Fibroblast of lung (primary cell): ENCODE measurements at regions not wholly inside any gene's neighbourhood (a gene's known extent, or its start where the extent isn't known, plus 50 kb on each side); places are given as distances from the start of the nearest gene placed in this dataset.
A peak's percentile ranks its signal among the peaks of the same experiment; 100 is the strongest.

ENCODE experiments used
- DNase-seq, 2 donors: peaks; one replicate each; pipeline versions ENCODE4 v3.0.0 to v3.0.0-alpha.2; 2010; ENCODE audit warnings: low read depth in 2 of 2
- H2AFZ ChIP-seq: 2 replicates; pipeline ENCODE4 v1.5.1; 2012; ENCODE audit warnings: low read length, control low read depth, inconsistent platforms
- H3K27ac ChIP-seq: 2 replicates; pipeline ENCODE4 v1.5.1; 2011; ENCODE audit warnings: low read length, control low read depth; ENCODE audit not compliant: insufficient read depth
- H3K27me3 ChIP-seq: 2 replicates; pipeline ENCODE4 v1.5.1; 2011; ENCODE audit warnings: mild to moderate bottlenecking, low read length; ENCODE audit not compliant: control insufficient read depth, insufficient read depth
- H3K36me3 ChIP-seq: 2 replicates; pipeline ENCODE4 v1.5.1; 2011; ENCODE audit warnings: low read length; ENCODE audit not compliant: control insufficient read depth, insufficient read depth
- H3K4me1 ChIP-seq: 2 replicates; pipeline ENCODE4 v1.5.1; 2011; ENCODE audit warnings: low read length; ENCODE audit not compliant: control insufficient read depth, insufficient read depth; ENCODE audit errors: extremely low read depth
- H3K4me2 ChIP-seq: 2 replicates; pipeline ENCODE4 v1.5.1; 2011; ENCODE audit warnings: low read length, control low read depth; ENCODE audit not compliant: insufficient read depth; ENCODE audit errors: extremely low read depth
- H3K4me3 ChIP-seq, 4 experiments: fragments of 200-600 bp in 1 of 4; sonication (generic) in 1 of 4; replicated peaks in 1 of 4; 2 replicates each; pipeline ENCODE4 v1.5.1; 2011 to 2016; ENCODE audit warnings: low read length in 4 of 4, low read depth in 3 of 4, mild to moderate bottlenecking in 3 of 4, control low read depth in 2 of 4, inconsistent platforms in 1 of 4, mixed read lengths in 1 of 4; ENCODE audit not compliant: insufficient read depth in 1 of 4; ENCODE audit errors: control extremely low read depth in 1 of 4
- H3K79me2 ChIP-seq: 2 replicates; pipeline ENCODE4 v1.5.1; 2012; ENCODE audit warnings: mild to moderate bottlenecking, low read length, inconsistent platforms; ENCODE audit not compliant: control insufficient read depth, insufficient read depth
- H3K9ac ChIP-seq: 2 replicates; pipeline ENCODE4 v1.5.1; 2011; ENCODE audit warnings: mild to moderate bottlenecking, low read length, control low read depth; ENCODE audit not compliant: insufficient read depth
- H3K9me3 ChIP-seq: 2 replicates; pipeline ENCODE4 v1.5.1; 2012; ENCODE audit warnings: low read depth, low read length; ENCODE audit not compliant: control insufficient read depth, insufficient read depth
- H4K20me1 ChIP-seq: 2 replicates; pipeline ENCODE4 v1.5.1; 2011; ENCODE audit warnings: low read length; ENCODE audit not compliant: control insufficient read depth, insufficient read depth; ENCODE audit errors: extremely low read depth
- EZH2 ChIP-seq: IDR thresholded peaks from 2 replicates; pipeline ENCODE4 v1.5.1; 2012; ENCODE audit warnings: low read length, control low read depth, mild to moderate bottlenecking; ENCODE audit errors: missing control alignments
- TF ChIP-seq, protein P1 (sequence below), 2 donors: IDR thresholded peaks in 1 of 2; conservative IDR thresholded peaks in 1 of 2; 1 replicate in 1 of 2; 2 replicates in 1 of 2; pipeline ENCODE4 v1.5.1; 2011 to 2012; ENCODE audit warnings: low read length in 2 of 2, control low read depth in 1 of 2, inconsistent platforms in 1 of 2, low read depth in 1 of 2, mild to moderate bottlenecking in 1 of 2

- H3K79me2 ChIP-seq = no peaks in the 10 kb centered on the region
These were observed 164.5 kb downstream of the PSMG1 start for GRCh38 chr21:39018730-39019129.

GRCh38 chr21:39016740-39017315 lies 166.4 kb downstream of the PSMG1 start:
- no peak overlapping the region for H3K27ac ChIP-seq
- DNase-seq = no peak
- H4K20me1 ChIP-seq = no peaks in the 10 kb centered on the region
- no peak overlapping the region for H3K4me3 ChIP-seq
- no peak overlapping the region for H2AFZ ChIP-seq
- H3K4me2 ChIP-seq = no peak overlapping the region
- H3K9me3 ChIP-seq = no peaks in the 10 kb centered on the region
- peaks cover 28% of the 10 kb centered on the region for H3K4me1 ChIP-seq
- no peaks in the 10 kb centered on the region for H3K36me3 ChIP-seq
- TF ChIP-seq, protein P1, sequence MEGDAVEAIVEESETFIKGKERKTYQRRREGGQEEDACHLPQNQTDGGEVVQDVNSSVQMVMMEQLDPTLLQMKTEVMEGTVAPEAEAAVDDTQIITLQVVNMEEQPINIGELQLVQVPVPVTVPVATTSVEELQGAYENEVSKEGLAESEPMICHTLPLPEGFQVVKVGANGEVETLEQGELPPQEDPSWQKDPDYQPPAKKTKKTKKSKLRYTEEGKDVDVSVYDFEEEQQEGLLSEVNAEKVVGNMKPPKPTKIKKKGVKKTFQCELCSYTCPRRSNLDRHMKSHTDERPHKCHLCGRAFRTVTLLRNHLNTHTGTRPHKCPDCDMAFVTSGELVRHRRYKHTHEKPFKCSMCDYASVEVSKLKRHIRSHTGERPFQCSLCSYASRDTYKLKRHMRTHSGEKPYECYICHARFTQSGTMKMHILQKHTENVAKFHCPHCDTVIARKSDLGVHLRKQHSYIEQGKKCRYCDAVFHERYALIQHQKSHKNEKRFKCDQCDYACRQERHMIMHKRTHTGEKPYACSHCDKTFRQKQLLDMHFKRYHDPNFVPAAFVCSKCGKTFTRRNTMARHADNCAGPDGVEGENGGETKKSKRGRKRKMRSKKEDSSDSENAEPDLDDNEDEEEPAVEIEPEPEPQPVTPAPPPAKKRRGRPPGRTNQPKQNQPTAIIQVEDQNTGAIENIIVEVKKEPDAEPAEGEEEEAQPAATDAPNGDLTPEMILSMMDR (conservative IDR thresholded peaks at IDR 0.05 in 1 of 2, IDR thresholded peaks at IDR 0.05 in 1 of 2; ENCODE audit: low read depth in 1 of 2, low read length in 2 of 2) = no peak
- TF ChIP-seq EZH2 = no peak
- no peaks in the 10 kb centered on the region for H3K79me2 ChIP-seq
- no peaks in the 10 kb centered on the region for H3K27me3 ChIP-seq
- no peak overlapping the region for H3K9ac ChIP-seq

More at GRCh38 chr21:39018730-39019129, 164.5 kb downstream of the PSMG1 start:
- H3K4me3 ChIP-seq = no peak overlapping the region
- H2AFZ ChIP-seq = no peak overlapping the region
- H3K4me2 ChIP-seq = no peak overlapping the region
- TF ChIP-seq EZH2 = no peak
- TF ChIP-seq, protein P1 (conservative IDR thresholded peaks at IDR 0.05 in 1 of 2, IDR thresholded peaks at IDR 0.05 in 1 of 2; ENCODE audit: low read depth in 1 of 2, low read length in 2 of 2) = no peak
- H3K9ac ChIP-seq = no peak overlapping the region
- DNase-seq = no peak
- H3K36me3 ChIP-seq = no peaks in the 10 kb centered on the region
- H3K4me1 ChIP-seq = peaks cover 46% of the 10 kb centered on the region
- H3K9me3 ChIP-seq = no peaks in the 10 kb centered on the region
- no peak overlapping the region for H3K27ac ChIP-seq
- no peaks in the 10 kb centered on the region for H4K20me1 ChIP-seq
- no peaks in the 10 kb centered on the region for H3K27me3 ChIP-seq

- peaks cover 19% of the 10 kb centered on the region for H3K4me1 ChIP-seq
- H3K9ac ChIP-seq = no peak overlapping the region
- no peaks in the 10 kb centered on the region for H3K79me2 ChIP-seq
- no peak overlapping the region for H3K4me3 ChIP-seq
- H2AFZ ChIP-seq = no peak overlapping the region
- peak overlapping the region; percentile 77 for H3K4me2 ChIP-seq
- H3K36me3 ChIP-seq = no peaks in the 10 kb centered on the region
- H4K20me1 ChIP-seq = no peaks in the 10 kb centered on the region
- TF ChIP-seq, protein P1 (conservative IDR thresholded peaks at IDR 0.05 in 1 of 2, IDR thresholded peaks at IDR 0.05 in 1 of 2; ENCODE audit: low read depth in 1 of 2, low read length in 2 of 2) = no peak
- TF ChIP-seq EZH2 = no peak
- DNase-seq = peak; percentile 98 to 99
- peak overlapping the region; percentile 88 for H3K27ac ChIP-seq
- H3K27me3 ChIP-seq = no peaks in the 10 kb centered on the region
- no peaks in the 10 kb centered on the region for H3K9me3 ChIP-seq
These were observed 168.5 kb downstream of the PSMG1 start for GRCh38 chr21:39014747-39015146.
